Esophagus muscularis mucosa (tissue), 4 donors: ENCODE measurements at regions not wholly inside any gene's neighbourhood (a gene's known extent, or its start where the extent isn't known, plus 50 kb on each side); places are given as distances from the start of the nearest gene placed in this dataset.
"Not testable (repeated sequence)": the region's sequence is repeated elsewhere in the genome, so short reads cannot be mapped to it uniquely, and the experiment has no call there.

Source experiments
- DNase-seq: peaks from one replicate; pipeline ENCODE4 v3.0.0-alpha.2; 2017; ENCODE audit errors: extremely low spot score
- H3K27ac ChIP-seq, 4 donors: fragments of 200-600 bp; sonication (generic); replicated peaks in 1 of 4; 1 replicate in 3 of 4; 2 replicates in 1 of 4; pipeline ENCODE4 v1.5.1; 2016 to 2019; ENCODE audit warnings: mild to moderate bottlenecking in 1 of 4
- H3K27me3 ChIP-seq, 4 donors: fragments of 200-600 bp; sonication (generic); one replicate each; pipeline versions ENCODE4 v1.5.1 to v1.6.0; 2016 to 2019
- H3K36me3 ChIP-seq, 4 donors: fragments of 200-600 bp; sonication (generic); one replicate each; pipeline ENCODE4 v1.5.1; 2016 to 2019
- H3K4me1 ChIP-seq, 4 donors: fragments of 200-600 bp; sonication (generic); one replicate each; pipeline ENCODE4 v1.5.1; 2016 to 2019
- H3K4me3 ChIP-seq, 4 donors: fragments of 200-600 bp; sonication (generic); 1 replicate in 2 of 4; 2 replicates in 2 of 4; pipeline ENCODE4 v1.5.1; 2016 to 2019; ENCODE audit warnings: mild to moderate bottlenecking in 4 of 4, moderate library complexity in 1 of 4
- H3K9me3 ChIP-seq, 4 donors: fragments of 200-600 bp; sonication (generic); 1 replicate in 3 of 4; 2 replicates in 1 of 4; pipeline ENCODE4 v1.5.1; 2016 to 2019
- EP300 ChIP-seq: sonication (generic); formaldehyde crosslinking; IDR thresholded peaks from one replicate; pipeline ENCODE4 v1.6.1; 2017; ENCODE audit warnings: antibody characterized with exemption
- POLR2A ChIP-seq: fragments of 450-650 bp; IDR thresholded peaks from one replicate; pipeline ENCODE4 v1.6.1; 2017; ENCODE audit warnings: antibody characterized with exemption, moderate library complexity, mild to moderate bottlenecking, low read depth
- POLR2AphosphoS5 ChIP-seq, 2 donors: sonication (generic); formaldehyde crosslinking; IDR thresholded peaks; one replicate each; pipeline ENCODE4 v1.6.1; 2017; ENCODE audit warnings: antibody characterized with exemption in 2 of 2
- WGBS: methylation state at CpG from one replicate; pipeline ENCODE4 v1.1.5; 2018; 5-methylcytosine and 5-hydroxymethylcytosine counted together
- intact Hi-C: fragments of 100-400 bp; cut with DNase I; formaldehyde crosslinking; loops from one replicate; pipeline ENCODE4 v1.15.1; 2023
- TF ChIP-seq, protein P1 (sequence below), 3 experiments: fragments of 200-600 bp in 2 of 3; fragments of 450-650 bp in 1 of 3; sonication (generic) in 2 of 3; IDR thresholded peaks; one replicate each; pipeline ENCODE4 v1.5.1; 2017 to 2019; ENCODE audit warnings: antibody characterized with exemption in 3 of 3, mild to moderate bottlenecking in 2 of 3, moderate library complexity in 1 of 3

DNA sequence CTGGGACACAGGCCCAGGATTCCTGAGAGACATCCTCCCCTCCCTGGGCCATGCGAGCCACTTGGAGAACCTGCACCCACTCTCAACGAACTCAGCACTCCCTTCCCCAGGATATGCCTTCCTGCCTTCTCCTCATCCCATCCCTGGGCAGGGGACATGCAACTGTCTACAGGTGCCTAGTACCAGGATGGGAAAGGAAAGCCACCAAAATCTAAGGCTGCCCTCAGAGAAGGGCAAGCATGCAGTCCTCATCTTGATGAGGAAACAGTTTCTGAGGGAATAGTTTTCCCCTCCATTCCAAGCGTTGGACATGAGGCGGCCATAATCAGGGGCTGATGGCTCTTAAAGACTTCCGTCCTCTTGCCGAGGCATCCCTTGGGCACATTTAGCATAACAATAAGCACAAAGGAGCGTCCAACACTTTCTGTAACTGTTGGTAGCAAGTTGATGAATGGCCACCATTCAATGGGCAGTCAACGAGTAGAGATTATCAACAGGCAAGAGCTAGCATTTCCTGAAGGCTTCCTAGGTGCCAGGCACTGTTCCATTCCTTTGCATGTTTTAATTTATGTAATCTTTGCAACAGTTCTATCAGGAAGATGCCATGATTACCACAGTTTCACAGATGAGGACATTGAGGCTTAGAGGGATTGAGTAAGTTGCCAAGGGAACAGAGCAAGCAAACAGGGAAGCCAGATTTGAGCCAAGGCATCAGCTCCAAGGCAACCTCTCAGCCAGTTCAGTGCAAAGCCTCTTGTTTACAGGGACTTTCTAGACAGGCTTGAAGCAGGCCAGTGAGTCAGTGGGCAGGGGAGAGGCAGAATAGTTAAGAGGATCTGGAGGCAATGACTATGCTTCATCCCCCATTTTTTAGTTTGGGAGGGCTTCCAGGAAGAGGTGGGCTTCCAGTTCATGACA, 105.1 kb downstream of the SINHCAF start:
- Histone ChIP-seq H3K4me1 (no peaks in the 10 kb centered on the region), H3K27ac (no peak overlapping the region), H3K27me3 (peaks cover 0 to 18% (median 0%) of the 10 kb centered on the region in 4 donors), H3K4me3 (no peak overlapping the region), H3K36me3 (no peaks in the 10 kb centered on the region), H3K9me3 (no peaks in the 10 kb centered on the region)
- intact Hi-C loops, result no loop called here
- 82% methylated on average over 8 of the region's 8 CpGs for WGBS
- DNase-seq, result peak; percentile 91
- TF ChIP-seq POLR2A, result no peak
- no peak for TF ChIP-seq EP300
- TF ChIP-seq, protein P1, sequence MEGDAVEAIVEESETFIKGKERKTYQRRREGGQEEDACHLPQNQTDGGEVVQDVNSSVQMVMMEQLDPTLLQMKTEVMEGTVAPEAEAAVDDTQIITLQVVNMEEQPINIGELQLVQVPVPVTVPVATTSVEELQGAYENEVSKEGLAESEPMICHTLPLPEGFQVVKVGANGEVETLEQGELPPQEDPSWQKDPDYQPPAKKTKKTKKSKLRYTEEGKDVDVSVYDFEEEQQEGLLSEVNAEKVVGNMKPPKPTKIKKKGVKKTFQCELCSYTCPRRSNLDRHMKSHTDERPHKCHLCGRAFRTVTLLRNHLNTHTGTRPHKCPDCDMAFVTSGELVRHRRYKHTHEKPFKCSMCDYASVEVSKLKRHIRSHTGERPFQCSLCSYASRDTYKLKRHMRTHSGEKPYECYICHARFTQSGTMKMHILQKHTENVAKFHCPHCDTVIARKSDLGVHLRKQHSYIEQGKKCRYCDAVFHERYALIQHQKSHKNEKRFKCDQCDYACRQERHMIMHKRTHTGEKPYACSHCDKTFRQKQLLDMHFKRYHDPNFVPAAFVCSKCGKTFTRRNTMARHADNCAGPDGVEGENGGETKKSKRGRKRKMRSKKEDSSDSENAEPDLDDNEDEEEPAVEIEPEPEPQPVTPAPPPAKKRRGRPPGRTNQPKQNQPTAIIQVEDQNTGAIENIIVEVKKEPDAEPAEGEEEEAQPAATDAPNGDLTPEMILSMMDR (IDR thresholded peaks at IDR 0.05), result no peak
- no peak for TF ChIP-seq POLR2AphosphoS5 (IDR thresholded peaks at IDR 0.05)

DNA sequence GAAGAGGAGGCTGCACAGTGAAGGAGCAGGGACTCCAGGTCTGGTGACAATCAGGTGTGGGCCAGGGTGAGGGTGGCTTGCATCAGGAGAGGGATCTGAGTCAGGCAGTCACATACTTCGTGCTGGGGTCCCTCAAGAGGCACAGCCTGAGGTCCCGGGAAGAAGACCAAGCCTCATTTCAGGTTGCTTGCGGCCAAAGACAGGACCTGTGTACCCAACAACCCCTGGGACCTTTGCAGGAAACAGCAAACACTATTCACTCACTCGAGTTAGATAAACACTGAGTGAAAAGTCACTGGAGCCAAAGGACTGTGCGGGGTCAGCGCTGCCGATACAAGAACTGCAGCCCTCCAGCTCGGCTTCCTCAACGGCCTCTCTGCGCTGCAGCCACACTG, 104.4 kb downstream of the SINHCAF start:
- DNase-seq, result peak; percentile 89
- intact Hi-C loops, result no loop called here
- no peaks in the 10 kb centered on the region for H3K4me1 ChIP-seq
- H3K27me3 ChIP-seq, result peaks cover 0 to 18% (median 0%) of the 10 kb centered on the region in 4 donors
- TF ChIP-seq POLR2A (no peak), POLR2AphosphoS5 (IDR thresholded peaks at IDR 0.05) (no peak), EP300 (no peak)
- TF ChIP-seq, protein P1 (IDR thresholded peaks at IDR 0.05), result no peak
- WGBS, result 71% methylated on average over 10 of the region's 10 CpGs
- H3K36me3 ChIP-seq, result no peaks in the 10 kb centered on the region
- H3K9me3 ChIP-seq, result no peaks in the 10 kb centered on the region
- H3K4me3 ChIP-seq, result no peak overlapping the region
- H3K27ac ChIP-seq, result no peak overlapping the region

DNA sequence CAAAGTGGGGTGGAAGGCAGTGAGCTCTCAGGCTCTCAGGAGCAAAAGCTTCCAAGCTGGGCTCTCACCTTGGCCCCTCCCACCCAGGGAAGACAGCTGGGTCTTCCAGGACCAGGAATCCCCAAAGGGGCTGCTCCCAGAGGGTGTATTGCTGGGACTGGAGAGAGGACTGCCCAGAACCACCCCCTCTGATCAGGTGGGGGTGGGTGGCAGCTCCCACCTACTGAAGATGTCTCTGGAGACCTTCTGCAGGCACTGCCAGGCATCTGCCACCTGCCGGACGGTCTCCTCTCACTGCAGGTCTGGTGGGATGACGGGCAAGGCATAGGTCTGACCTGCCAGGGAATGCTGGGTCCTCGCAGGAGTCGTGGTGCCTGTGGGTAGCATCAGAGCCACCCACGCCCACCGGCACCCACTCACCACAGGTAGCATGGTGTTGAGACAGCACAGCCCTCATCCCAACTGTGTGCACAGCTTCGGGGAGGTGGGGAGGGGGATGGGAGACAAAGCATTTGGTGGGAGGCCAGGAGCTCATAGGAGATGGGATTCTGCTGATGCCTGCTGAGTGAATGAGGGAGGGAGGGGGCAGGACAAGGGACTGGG, 103.2 kb downstream of the SINHCAF start:
- Histone ChIP-seq H3K9me3 (no peaks in the 10 kb centered on the region), H3K27me3 (peaks cover 0 to 12% (median 0%) of the 10 kb centered on the region in 4 donors), H3K27ac (no peak overlapping the region), H3K36me3 (no peaks in the 10 kb centered on the region), H3K4me1 (no peaks in the 10 kb centered on the region), H3K4me3 (no peak overlapping the region)
- intact Hi-C loops, result no loop called here
- 75% methylated on average over 7 of the region's 8 CpGs for WGBS
- DNase-seq, result peak; percentile 90
- TF ChIP-seq POLR2A (no peak), EP300 (no peak), POLR2AphosphoS5 (IDR thresholded peaks at IDR 0.05) (no peak)
- TF ChIP-seq, protein P1 (IDR thresholded peaks at IDR 0.05), result no peak

DNA sequence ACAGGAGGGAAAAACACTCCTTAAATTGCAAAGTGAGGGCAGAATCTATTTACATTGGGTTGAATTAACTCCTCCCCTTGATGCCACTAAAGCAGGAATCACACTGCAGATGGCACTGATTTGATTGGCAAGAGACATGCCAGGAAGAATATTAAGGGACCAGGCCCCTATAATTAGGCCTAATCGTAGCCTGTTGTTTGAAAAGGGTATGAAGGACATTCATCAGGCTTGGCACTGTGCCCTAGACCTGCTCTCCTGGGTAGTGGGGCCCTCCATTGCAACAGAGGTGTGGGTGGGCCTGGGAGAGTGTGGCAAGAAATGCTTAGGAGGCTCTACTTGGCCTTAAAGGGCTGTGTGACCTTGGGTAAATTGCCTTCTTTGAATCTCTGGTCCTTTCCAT, 102.3 kb downstream of the SINHCAF start:
- WGBS, result 73% methylated on average over 1 of the region's 1 CpG

DNA sequence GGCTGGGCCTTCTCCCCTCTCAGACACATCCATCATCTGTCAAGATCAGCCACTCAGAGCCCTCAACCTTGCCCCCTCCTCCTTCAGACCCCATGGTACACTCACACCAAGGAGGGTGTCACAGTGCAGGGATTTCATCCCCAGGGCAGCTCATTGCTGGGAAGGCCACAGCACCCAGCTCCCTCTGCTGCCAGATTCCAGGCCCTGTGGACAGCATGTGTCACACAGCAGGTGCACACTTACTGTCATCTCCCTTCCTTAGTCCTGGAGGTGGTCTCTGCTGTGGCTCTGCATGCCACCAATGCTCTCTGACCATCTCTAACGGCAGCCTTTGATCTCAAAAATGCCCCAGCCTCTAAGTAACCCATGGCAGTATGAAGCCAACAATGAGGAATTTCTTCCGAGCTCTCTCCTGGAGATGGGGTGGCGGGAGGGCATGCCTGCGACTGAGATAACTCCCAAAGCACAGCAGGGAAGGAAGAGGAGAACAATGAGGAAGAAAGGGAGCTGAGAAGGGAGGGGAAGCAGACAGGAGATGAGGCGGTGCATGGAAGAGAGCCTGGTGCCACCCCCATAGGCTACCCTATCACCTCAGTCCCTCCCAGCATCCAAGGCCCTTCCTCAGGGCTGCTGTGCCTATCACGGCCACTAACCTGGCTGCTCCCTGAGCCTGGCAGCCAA, 101.0 kb downstream of the SINHCAF start:
- intact Hi-C loops, result no loop called here
- Histone ChIP-seq H3K36me3 (no peaks in the 10 kb centered on the region), H3K9me3 (no peaks in the 10 kb centered on the region), H3K27ac (no peak overlapping the region), H3K4me3 (no peak overlapping the region), H3K4me1 (no peaks in the 10 kb centered on the region), H3K27me3 (no peaks in the 10 kb centered on the region)
- 61% methylated on average over 6 of the region's 6 CpGs for WGBS
- TF ChIP-seq, protein P1 (IDR thresholded peaks at IDR 0.05), result no peak
- TF ChIP-seq POLR2A (no peak), EP300 (no peak), POLR2AphosphoS5 (IDR thresholded peaks at IDR 0.05) (no peak)
- DNase-seq, result peak; percentile 89

More for the DNA sequence above, 102.3 kb downstream of the SINHCAF start:
- H3K27me3 ChIP-seq, H3K27ac ChIP-seq, H3K36me3 ChIP-seq, H3K4me3 ChIP-seq, H3K9me3 ChIP-seq, H3K4me1 ChIP-seq, intact Hi-C loops: not testable (repeated sequence)
- DNase-seq, result peak; percentile 78
